HL-60 (cell line): ENCODE measurements at regions not wholly inside any gene's neighbourhood (a gene's known extent, or its start where the extent isn't known, plus 50 kb on each side); places are given as distances from the start of the nearest gene placed in this dataset.

ENCODE experiments used
- GABPA ChIP-seq: IDR thresholded peaks from 2 replicates; pipeline ENCODE4 v1.6.1; 2012; ENCODE audit warnings: low read depth
- TF ChIP-seq, protein P1 (sequence below): IDR thresholded peaks from one replicate; pipeline ENCODE4 v1.5.1; 2011; ENCODE audit warnings: low read length, control low read depth, inconsistent platforms; ENCODE audit not compliant: insufficient read depth

DNA sequence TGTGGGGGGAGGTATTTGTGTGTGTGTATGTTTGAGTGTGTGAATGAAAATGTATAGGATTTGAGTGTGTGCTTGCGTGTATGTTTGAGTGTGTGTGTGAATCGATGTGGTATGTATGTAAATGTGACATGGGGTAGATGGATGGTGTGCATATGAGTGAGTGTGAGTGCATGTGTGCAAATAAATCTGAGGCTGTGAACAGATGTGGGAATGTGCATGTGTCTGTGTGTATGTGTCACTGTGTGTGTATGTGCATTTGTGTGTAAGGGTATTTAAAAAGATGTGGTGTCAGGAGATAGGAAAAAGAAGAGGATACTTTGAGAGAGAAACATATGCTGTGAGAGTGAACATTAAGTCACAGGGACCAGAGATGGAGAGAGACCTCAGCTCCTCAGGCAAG is 539.6 kb downstream of the MED13L start:
- TF ChIP-seq, protein P1, sequence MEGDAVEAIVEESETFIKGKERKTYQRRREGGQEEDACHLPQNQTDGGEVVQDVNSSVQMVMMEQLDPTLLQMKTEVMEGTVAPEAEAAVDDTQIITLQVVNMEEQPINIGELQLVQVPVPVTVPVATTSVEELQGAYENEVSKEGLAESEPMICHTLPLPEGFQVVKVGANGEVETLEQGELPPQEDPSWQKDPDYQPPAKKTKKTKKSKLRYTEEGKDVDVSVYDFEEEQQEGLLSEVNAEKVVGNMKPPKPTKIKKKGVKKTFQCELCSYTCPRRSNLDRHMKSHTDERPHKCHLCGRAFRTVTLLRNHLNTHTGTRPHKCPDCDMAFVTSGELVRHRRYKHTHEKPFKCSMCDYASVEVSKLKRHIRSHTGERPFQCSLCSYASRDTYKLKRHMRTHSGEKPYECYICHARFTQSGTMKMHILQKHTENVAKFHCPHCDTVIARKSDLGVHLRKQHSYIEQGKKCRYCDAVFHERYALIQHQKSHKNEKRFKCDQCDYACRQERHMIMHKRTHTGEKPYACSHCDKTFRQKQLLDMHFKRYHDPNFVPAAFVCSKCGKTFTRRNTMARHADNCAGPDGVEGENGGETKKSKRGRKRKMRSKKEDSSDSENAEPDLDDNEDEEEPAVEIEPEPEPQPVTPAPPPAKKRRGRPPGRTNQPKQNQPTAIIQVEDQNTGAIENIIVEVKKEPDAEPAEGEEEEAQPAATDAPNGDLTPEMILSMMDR, result no peak
- no peak for TF ChIP-seq GABPA
